HG02588 (cell line): ENCODE measurements at regions not wholly inside any gene's neighbourhood (a gene's known extent, or its start where the extent isn't known, plus 50 kb on each side); places are given as distances from the start of the nearest gene placed in this dataset.
"Not testable (repeated sequence)": the region's sequence is repeated elsewhere in the genome, so short reads cannot be mapped to it uniquely, and the experiment has no call there.

Source experiments
- ATAC-seq: cut with Tn5 transposase; IDR thresholded peaks from one replicate; pipeline ENCODE4 v1.9.1; 2021; ENCODE audit warnings: mild to moderate bottlenecking, moderate library complexity; ENCODE audit not compliant: unreplicated experiment

- ATAC-seq = no peak
Measured at GRCh38 chr2:163200741-163201140, 362.2 kb upstream of the KCNH7 start.

GRCh38 chr2:163198972-163199371 is 360.4 kb upstream of the KCNH7 start:
- no peak for ATAC-seq

DNA sequence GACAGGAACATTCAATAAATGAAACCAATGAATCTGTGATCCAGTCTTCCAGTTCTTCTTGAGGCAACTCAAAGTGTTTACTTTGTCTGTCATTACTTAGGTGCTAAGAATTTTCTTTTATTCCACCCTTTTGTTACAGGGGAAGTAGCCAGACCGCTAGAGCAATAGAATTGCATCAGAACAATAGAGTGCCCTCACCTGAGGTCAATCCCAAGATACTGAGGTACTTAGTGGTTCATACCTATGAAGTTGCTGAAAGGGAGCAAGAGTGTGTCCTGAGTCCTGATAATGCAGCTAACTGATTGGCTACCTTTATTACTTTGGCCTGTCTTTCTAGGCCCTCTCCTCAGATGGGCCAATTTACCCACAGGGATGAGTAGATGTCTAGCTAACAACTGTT is 359.4 kb upstream of the KCNH7 start:
- ATAC-seq = no peak

DNA sequence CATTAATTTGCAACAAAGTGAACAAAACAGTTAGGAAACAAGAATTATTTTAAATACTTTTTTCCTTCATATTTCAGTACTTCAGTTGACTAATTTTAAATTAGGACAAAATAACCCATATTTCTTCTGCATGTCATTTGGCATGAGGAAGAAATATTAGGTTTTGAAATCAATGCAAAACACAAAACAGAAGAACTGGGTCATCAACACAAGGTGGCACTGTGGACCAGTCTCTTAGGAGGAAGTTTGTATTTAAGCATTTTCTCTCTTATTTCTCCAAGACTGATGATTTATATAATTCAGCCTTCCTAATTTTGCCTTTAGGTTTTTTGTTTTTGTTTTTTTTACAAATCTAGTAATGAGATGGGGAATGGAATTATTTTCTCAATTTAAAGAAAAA is 352.8 kb upstream of the KCNH7 start:
- no peak for ATAC-seq

DNA sequence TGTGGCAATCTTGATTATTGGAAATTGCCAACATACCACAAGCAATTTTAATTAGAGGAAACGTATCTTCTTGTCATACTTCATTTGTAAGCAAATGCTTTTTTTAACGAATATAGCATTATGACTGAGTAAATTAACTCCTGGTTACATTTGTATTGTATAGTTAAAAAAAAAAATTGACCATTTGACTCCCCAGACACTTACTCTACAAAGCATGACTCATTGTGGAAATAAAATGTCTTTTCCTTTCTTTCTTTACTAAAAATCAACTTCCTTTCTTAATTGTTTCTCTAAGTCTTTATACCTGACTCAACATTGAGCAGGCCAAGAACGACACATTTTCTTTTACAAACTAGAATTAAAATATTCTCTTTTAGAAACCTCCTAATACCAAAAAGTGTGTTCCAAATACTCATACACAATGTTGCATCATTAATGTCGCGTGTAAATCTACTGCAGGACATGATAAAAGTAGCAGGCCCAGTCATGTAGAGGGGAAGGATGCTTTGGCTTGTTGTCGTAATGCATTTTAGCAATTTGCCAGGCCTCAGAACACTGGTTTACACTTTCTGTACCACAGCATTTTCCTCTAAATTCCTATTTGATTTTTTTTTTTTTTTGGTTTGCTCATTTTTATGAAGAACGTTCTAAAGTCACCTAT is 349.6 kb upstream of the KCNH7 start:
- ATAC-seq = no peak

DNA sequence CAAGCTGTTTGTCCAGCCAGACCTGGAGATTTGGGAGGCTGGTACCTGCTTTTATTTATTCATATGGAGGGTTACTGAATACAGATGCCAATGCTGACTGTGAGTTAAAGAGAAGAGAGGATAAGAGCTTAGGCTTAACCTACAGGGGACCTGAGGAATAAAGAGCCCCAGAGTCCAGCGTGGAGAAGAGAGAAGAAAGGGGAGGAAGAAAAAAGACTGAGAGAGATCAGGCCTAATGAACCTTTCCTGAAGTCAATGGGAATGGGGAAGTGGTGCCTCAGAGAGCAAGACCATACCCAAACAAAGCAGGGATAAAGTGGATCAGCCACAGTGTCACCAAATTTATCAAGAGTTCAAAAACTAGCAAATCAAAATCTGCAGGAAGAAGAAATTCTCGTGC is 348.6 kb upstream of the KCNH7 start:
- no peak for ATAC-seq

DNA sequence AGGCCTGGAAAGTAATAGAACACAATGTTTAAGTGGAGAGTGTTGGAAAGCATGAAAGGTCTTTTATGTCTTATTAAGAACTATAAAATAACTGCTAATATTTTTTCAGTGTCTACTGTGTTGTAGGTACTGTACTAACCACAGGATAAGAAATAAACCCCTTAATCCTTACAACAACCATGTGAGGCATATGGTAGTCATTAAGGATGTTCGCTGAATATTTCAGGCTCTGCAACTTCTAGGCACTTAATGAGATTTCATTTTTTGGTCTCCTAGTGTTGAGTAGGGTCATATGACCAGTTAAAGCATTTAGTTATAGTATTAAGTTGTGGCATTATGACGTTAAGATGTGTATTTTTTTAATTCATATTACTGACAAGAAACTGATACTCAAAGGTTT is 346.6 kb upstream of the KCNH7 start:
- ATAC-seq = no peak

DNA sequence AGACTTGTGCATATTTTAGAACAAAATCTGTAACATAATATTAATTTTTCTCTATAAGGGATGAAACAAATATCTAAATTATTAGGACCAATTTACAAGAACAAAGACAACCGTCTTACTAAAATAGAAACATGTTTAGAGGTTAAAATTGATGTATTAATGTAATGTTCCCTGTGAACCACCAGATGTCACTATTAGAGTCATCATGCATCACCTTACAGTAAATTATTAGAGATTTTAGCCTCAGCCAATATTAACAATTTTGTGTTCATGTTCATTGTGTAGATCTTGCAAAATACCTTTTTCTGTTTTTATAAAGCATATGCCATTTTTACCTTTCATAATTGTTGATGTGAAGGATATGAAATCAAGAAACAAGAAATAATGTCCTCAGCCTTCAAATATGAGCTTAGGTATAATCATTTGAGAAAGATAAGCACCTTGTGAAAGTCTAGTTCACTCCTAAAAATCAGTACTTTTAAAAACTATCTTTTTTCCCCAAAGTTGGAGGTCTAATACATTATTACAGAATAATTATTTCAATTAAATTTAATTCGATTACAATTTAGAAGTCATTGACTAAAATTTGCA is 344.3 kb upstream of the KCNH7 start:
- ATAC-seq = no peak

DNA sequence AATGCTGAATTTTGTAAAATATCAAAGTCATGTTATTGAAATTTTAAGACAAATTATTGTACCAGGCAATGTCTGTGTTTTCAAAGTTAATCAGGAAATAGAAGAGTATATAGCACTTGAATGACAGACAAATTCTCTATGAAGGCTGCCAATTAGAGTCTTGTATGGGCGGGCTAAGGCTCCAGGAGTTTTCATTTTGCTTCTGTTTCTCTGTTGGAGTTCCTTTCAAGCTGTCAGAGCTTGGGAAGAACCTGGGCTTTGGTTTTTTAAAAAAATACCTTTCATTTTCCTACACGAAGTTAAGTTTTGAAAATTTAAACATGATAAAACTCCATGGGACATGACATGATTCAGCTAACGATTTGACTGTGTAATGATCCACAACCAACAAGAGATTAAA is 339.0 kb upstream of the KCNH7 start:
- ATAC-seq = no peak

- no peak for ATAC-seq
Measured at GRCh38 chr2:163175294-163175693, 336.7 kb upstream of the KCNH7 start.

DNA sequence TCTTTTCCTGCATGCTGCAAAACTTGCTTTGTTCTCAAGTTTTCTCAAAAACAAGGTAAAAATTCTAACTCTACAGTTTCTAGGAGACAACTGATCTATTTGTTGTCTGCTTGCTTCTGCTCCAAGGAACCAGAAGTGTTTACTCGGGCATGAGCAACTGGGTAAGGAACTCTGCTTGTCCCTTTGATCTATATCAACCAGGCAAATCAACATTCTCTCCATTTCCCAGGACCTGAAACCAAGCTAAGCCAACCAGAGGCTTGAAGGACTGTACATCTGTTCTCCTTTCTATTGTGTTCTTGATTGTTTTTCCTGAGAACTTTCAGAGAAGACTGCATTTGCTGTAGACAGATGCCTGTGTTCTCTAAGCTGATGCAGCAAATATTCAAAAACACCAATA is 335.0 kb upstream of the KCNH7 start:
- no peak for ATAC-seq

- no peak for ATAC-seq
Measured at GRCh38 chr2:163171786-163172530, 333.4 kb upstream of the KCNH7 start.

DNA sequence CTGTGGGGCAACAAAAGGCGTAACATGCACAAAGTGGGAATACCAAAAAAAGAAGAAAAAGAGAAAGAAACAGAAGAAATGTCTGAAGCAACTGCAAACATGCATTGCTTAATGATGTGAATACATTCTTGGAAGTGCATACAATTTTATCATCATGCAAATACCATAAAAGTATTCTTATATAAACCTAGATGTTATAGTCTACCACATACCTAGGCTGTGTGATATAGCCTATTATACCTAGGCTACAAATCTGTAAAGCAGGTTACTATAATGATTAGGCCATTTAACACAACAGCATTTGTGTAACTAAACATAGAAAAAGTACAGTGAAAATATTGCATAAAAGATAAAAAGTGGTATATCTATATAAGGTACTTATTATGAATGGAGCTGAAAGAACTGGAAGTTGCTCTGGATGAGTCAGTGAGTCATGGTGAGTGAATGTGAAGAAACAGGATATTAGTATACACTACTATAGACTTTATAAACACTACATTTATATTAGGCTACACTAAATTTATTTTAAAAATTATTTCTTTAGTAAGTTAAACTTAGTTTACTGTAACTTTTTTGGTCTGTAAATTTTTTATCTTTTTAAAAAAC is 319.4 kb upstream of the KCNH7 start:
- no peak for ATAC-seq

GRCh38 chr2:163157411-163157810 is 318.8 kb upstream of the KCNH7 start:
- no peak for ATAC-seq

DNA sequence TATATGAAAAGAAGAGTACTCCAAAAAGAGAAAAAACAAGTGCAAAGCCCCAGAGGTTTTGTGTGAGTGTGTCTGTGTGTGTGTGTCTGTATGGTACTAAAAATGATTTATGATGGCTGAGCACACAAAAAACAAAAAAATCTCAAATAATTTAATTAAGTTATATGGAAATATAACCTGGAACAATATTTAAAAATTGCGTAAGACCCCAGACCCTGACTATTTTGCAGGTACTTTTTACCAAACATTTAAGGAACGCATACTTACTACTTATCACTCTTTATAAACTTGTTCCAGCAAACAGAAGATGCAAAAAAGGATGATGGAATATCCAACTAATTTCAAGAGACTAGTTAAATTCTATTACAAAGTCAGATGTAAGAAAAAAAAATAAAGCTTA is 317.4 kb upstream of the KCNH7 start:
- ATAC-seq = no peak

DNA sequence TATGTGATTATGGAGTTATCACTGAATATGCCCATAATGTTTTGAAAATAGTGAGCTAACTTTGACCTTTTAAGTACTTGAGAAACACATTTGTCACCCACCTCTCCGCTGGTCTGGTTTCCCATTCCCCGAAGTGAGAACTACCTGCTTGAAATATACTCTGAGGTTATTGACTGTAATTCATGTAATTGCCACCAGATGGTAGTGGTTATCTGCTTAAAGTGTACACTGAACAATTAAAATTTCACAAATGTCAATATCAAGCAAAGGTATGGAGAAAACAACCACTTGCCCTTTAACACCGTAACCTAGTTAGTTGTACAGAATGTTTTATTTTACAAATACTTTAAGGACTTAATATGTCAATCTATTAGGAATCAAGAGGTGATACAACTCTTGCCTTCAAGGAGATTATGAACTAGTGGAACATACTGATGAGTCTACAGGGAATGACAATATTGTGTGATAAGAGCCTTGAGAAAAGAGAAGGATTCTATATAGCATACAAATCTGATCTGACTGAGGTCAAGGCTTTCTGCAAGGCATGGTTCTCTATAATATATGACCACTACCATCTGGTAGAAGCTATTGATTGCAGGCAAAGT is 316.8 kb upstream of the KCNH7 start:
- ATAC-seq = peak; percentile 81

GRCh38 chr2:163142618-163143017 is 304.1 kb upstream of the KCNH7 start:
- no peak for ATAC-seq

DNA sequence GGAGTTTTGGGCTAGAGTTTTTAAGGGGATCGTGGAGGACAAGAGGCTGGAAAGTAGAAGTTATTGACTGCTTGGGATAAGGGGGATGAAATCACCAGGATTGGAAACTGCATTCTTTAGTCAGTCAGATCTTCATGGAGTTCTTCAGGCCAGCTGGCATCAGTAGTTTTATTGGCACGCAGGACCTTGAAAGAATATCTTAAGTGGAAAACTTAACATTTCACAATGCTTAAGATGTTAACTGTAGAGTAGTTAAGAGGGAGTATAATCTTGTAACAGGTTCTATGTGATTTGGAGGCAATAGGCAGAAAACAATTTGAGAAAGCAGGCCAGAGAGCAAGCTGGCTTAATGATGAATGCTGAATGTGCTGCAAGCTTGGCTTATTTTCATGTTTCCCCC is 300.4 kb upstream of the KCNH7 start:
- ATAC-seq = no peak

DNA sequence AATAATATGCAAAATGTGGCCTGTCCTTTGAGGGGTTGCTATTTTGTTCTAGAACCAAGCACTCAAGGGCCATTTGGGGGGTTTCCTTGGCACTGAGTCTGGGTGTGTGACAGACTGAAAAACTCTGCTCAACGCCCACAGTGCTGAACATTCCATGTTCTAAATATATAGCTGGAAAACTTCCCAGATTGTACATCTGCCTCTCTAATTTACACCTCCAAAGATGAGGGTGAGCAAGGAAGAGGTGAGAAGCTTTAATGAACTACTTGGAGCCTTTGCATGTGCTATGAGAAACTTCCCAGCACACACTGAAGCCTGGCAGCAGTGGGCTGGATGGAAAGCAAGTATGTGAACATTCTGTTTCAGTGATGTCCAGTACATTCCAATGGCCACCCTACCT is 296.7 kb upstream of the KCNH7 start:
- ATAC-seq = no peak

- ATAC-seq = no peak
Measured at GRCh38 chr2:163133602-163134001, 295.0 kb upstream of the KCNH7 start.

DNA sequence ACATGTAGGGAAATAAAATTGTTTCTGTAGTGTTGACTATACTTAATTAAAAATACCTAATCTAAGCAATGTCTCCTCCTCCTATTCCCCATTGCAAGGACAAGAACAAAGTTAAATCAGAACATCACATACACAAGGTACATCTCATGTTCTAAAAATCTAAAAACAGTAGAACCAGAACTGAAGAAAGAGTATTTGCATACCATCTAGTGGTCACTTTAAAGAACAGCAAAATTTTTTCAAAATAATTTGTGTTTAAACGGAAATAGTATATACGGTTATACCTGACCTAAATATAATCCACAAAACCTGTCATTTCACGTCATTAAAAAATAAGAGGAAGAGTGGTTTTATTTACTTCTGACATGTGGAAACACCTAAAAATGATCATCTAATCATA is 294.3 kb upstream of the KCNH7 start:
- no peak for ATAC-seq

GRCh38 chr2:163132207-163132606 is 293.6 kb upstream of the KCNH7 start:
- not testable (repeated sequence) for ATAC-seq
